ENCODE measurements at regions not wholly inside any gene's neighbourhood (a gene's known extent, or its start where the extent isn't known, plus 50 kb on each side); places are given as distances from the start of the nearest gene placed in this dataset.
"Not testable (repeated sequence)": the region's sequence is repeated elsewhere in the genome, so short reads cannot be mapped to it uniquely, and the experiment has no call there.

- not testable (repeated sequence) for TF ChIP-seq ATF3 (IDR thresholded peaks at IDR 0.05; ENCODE audit: insufficient read depth, low read depth, low read length); EGR1 (IDR thresholded peaks at IDR 0.05; ENCODE audit: borderline replicate concordance, low read depth, low read length); CTCF (IDR thresholded peaks at IDR 0.05; ENCODE audit: control extremely low read depth in 1 of 3, insufficient read depth in 1 of 3, low read depth in 1 of 3, low read length in 3 of 3); RBBP5 (IDR thresholded peaks at IDR 0.05; ENCODE audit: borderline replicate concordance, low read depth, low read length); RAD21 (IDR thresholded peaks at IDR 0.05 in 1 of 2, conservative IDR thresholded peaks at IDR 0.05 in 1 of 2; ENCODE audit: low read depth in 2 of 2, low read length in 2 of 2); GABPA (IDR thresholded peaks at IDR 0.05; ENCODE audit: borderline replicate concordance, insufficient read depth, low read length); YY1 (IDR thresholded peaks at IDR 0.05; ENCODE audit: low read depth, low read length); EP300 (IDR thresholded peaks at IDR 0.05; ENCODE audit: borderline replicate concordance in 1 of 2, low read depth in 2 of 2, low read length in 2 of 2); NRF1 (IDR thresholded peaks at IDR 0.05; ENCODE audit: low read depth, low read length); POLR2AphosphoS5 (IDR thresholded peaks at IDR 0.05; ENCODE audit: low read depth, low read length); MAFK (IDR thresholded peaks at IDR 0.05; ENCODE audit: low read depth, low read length); POLR2A (IDR thresholded peaks at IDR 0.05; ENCODE audit: control extremely low read depth in 1 of 2, low read depth in 2 of 2, low read length in 2 of 2); EZH2 (IDR thresholded peaks at IDR 0.05; ENCODE audit: low read depth, low read length, severe bottlenecking)
These were observed 298.0 kb downstream of the PLK2 start for GRCh38 chr5:58161889-58162288.

Data from H1 (cell line).